Activated CD4-positive, CD25-positive, alpha-beta regulatory T cell treated with anti-CD3 and anti-CD28 coated beads, Interleukin-2, amount 50 U/mL, for 24 hours (primary cell): ENCODE measurements at regions not wholly inside any gene's neighbourhood (a gene's known extent, or its start where the extent isn't known, plus 50 kb on each side); places are given as distances from the start of the nearest gene placed in this dataset.
A peak's percentile ranks its signal among the peaks of the same experiment; 100 is the strongest.
"Not testable (repeated sequence)": the region's sequence is repeated elsewhere in the genome, so short reads cannot be mapped to it uniquely, and the experiment has no call there.

ENCODE experiments used
- ATAC-seq, 2 donors: fragments of 150-1000 bp; cut with Tn5 transposase; one replicate each; pipeline ENCODE4 v1.10.0; 2021; ENCODE audit warnings: mild to moderate bottlenecking in 1 of 2, moderate library complexity in 1 of 2

DNA sequence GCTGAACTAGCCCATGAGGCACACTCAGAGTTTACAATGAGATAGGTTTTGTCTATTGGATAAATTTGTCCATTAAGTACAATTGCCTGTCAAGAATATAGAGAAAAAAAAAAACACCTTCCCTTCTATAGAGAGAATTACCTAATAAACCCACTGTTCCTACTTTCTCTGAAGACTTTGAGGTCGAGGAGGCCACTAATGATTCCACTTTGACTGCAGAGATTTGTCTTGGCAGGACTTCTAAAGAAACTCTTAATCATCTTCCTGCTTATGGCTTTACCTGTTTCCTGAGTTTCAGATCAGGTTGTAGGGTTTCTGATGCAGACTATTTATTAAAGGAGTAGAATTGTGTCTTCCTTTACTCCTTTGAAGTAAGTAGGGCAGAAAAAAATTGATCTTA is 342.4 kb upstream of the KCNMB2 start:
- ATAC-seq, result no peak

DNA sequence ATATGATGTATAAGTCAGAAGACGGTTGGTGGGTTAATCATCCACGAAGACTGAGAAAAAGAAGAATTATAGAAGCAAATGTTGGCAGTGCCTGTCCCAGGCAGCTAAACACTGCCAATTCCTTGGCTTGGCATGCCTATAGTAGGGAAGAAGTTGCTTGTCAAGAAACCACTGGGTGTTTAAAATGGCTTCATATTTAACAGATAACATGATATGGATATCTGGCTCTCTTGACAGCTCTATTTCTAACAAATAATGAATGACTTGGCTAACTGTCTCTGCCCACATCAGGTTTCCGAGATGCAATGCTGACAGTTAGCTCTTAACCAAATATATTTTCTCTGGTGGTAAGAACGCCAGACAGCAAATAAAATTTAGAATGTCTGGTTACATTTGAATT is 341.7 kb upstream of the KCNMB2 start:
- ATAC-seq, result no peak

DNA sequence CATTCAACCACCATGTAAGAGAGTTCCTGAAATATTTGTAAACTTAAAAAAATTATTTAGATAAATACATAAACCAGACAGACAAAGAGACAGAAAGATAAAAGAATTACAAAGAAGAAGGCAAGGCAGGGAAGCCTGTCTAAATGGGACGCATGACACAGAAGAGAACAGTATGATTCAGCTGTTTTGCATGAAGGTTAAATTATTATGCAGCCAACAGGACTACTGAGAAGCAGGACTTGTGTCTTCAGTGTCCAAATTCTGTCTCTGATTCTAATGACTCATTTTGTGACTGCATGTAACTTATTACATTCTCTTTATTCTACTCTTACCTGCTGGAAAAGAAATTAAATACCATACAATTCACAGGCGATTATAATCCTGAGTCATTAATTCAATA is 340.4 kb upstream of the KCNMB2 start:
- ATAC-seq, result peak in 1 of 2 donors; percentile 49

DNA sequence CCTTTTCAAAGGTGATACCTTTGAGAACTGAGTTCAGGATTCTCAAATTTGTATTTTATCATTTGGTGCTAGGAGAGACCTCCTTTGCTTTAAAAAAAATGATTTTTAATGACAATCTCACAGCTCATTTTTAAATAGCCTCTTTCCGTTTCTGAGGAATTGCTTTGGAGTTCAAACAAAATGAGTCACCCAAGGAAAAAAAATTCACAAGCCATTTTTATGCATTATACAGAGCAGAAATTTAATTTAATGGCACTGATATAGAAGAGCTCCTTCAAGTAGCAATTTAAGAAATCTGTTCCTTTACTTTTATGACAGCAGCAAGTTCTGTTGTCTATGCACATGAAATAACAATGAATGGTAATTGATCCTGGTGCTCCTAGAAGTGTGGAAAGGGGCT is 337.9 kb upstream of the KCNMB2 start:
- no peak for ATAC-seq

DNA sequence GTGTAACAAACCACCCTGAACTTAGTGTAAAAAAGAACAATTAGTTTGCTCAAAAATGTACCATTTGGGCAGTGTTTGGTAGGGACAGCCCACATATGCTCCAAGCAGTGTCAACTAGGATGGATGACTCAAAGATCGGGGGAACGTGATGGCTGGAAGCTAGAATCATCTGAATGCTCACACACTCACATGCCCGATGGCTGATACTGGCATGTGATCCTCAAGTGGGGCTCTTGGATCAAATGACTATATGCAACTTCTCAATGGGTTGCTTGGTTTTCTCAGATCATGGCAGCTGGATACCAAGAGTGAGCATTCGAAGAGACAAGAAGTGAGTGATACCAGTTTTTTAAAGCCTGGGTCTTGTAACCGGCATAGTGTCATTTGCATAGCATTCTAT is 335.9 kb upstream of the KCNMB2 start:
- ATAC-seq, result no peak

DNA sequence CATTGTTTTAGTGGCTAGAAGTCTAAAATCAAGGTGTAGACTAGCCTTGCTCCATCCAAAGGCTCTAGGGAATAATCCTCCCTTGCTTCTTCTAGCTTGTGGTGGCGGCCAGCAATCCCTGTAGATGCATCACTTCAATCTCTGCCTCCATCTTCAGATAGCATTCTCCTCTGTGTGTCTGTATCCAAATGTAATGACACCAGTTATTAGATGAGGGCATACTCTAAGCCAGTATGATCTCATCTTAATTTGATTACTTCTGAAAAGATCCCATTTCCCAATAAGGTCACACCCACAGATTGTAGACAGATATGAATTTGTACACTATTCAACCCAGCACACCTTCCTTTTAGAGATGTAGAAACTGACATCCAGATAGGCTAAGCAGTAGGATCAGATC is 334.5 kb upstream of the KCNMB2 start:
- no peak for ATAC-seq

DNA sequence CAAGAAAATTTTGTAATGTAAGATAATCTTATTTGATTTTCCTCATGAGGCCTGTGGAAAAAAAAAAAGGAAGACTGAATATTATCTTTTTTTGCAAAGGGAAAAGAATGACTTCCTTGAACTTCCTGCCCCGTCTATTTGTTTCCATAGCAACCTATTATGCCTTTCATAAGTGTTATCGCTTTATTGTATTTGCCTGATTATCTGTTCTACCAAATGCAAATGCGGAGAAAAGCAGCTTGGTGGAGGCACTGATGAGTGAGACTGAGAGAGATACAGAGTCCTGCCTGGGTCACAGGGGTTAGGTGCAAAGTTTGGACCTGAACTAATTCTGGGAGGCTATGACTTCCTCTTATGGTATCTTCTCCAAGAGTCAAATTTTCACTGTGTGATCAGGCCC is 334.0 kb upstream of the KCNMB2 start:
- no peak for ATAC-seq

DNA sequence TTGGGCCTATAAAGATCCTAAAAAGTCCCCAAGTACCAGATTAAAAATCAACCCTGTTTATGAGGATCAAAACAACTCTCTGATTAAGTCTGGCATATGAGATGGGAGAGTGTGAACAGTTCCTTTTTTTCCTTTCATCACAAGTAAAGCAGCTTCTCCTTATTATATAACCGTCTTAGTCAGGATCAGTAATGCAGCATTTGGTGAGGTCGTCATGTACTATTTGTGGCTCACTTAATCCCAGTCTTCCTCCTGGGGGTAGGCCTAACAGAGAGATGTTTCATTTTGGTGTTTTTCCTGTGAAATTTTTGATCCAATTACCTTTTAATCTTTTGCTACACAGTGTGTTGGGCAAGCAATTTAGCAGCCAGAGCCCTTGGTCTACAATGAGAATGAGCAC is 333.1 kb upstream of the KCNMB2 start:
- no peak for ATAC-seq

DNA sequence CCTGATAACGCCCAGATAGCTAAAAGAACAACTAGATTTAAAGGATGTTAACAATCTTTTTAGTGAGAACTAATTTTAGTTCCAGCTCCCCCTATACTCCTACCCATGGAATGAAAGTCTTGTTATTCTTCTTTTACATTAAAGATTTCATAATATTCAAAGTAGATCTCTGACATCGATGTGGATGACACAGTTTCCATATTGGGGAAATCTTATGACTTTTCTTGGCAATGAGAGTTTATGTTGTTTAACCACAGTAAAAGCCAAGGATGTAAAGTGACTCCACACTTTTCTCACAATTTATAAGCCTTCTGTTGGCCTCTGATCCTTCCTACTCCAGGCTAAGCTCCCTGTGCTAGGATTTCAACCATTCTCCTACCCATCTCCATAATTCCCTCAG is 332.6 kb upstream of the KCNMB2 start:
- no peak for ATAC-seq

DNA sequence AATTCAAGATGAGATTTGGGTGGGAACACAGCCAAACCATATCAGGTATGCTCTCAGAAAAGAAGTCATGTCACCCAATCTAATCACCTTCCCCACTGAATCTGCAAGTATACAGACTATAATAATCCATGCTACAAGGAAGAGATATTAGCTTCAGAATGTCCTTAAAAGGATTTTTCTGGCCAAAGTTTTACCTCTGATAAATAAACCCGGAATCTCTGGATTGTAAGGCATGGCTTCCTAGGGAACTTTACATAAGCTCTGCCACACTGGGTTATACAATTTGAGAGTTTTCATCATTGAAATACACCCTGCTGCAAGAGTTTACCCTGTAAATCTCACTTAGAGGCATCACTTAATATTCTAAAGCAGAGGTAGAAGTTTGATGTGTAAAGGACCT is 330.5 kb upstream of the KCNMB2 start:
- no peak for ATAC-seq

DNA sequence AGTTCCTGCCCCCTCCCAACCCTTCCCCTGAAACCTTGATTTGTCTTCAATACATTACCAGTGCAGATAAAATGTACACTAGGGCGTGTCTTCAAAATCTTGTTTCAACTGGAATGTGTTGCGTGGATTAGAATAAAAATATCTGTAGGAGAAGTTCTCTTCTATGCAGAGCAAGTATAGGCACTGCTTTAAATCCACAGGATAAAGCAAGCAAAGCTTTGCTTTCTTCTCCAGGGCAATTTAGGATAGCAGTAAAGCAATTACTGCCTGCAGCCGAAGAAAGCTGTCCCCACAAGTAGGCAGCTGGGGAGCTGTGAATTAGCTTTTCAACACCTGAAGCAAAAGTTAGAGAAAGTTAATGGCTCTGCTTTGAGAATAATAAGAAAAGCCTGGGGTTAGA is 329.7 kb upstream of the KCNMB2 start:
- ATAC-seq, result no peak

DNA sequence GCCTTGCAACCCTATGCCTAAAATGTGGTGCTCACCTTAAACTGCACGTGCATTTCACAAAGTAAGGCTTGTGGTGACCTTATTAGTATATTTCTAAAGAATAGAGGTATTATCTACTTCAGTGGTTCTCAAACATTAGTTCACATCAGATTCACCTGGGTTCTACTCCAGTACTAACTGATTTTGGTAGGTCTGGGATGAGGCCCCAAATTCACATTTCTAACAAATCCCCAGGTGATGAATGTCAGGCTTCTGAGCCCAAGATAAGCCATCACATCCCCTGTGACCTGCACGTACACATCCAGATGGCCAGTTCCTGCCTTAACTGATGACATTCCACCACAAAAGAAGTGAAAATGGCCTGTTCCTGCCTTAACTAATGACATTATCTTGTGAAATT is 329.1 kb upstream of the KCNMB2 start:
- ATAC-seq, result not testable (repeated sequence)

DNA sequence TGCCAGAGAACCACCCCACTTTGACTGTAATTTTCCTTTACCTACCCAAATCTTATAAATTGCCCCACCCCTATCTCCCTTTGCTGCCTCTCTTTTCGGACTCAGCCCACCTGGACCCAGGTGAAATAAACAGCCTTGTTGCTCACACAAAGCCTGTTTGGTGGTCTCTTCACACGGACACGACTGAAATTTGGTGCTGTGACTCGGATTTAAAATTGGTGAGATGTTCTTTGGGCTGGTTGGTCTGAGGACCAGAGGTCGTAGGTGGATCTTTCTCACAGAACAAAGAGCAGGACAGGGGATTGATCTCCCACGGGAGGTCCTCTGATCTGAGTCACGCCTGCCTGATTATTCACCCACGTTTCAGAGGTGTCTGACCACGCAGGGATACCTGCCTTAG is 328.6 kb upstream of the KCNMB2 start:
- ATAC-seq, result not testable (repeated sequence)

DNA sequence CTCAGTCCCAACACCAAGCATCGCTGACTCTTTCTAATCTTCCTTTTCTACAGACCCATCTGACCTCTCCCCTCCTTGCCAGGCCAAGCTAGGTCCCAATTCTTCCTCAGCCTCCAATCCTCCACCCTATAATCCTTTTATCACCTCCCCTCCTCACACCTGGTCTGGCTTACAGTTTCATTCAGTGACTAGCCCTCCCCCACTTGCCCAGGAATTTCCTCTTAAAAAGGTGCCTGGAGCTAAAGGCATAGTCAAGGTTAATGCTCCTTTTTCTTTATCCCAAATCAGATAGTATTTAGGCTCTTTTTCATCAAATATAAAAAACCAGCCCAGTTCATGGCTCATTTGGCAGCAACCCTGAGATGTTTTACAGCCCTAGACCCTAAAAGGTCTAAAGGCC is 327.1 kb upstream of the KCNMB2 start:
- not testable (repeated sequence) for ATAC-seq

DNA sequence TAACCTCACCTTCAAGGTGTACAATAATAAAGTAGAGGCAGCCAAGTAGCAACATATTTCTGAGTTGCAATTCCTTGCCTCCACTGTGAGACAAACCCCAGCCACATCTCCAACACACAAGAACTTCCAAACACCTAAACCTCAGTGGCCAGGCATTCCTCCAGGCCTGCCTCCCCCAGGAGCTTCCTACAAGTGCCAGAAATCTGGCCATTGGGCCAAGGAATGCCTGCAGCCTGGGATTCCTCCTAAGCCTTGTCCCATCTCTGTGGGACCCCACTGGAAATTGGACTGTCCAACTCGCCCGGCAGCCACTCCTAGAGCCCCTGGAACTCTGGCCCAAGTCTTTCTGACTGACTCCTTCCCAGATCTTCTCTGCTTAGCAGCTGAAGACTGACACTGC is 326.6 kb upstream of the KCNMB2 start:
- not testable (repeated sequence) for ATAC-seq

DNA sequence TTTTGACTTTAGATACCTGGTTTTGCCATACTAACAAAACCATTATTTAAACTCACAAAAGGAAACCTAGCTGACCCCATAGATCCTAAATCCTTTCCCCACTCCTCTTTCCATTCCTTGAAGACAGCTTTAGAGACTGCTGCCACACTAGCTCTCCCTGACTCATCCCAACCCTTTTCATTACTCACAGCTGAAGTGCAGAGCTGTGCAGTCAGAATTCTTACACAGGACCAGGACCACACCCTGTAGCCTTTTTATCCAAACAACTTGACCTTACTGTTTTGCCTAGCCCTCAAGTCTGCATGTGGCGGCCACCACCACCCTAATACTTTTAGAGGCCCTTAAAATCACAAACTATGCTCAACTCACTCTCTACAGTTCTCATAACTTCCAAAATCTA is 325.1 kb upstream of the KCNMB2 start:
- not testable (repeated sequence) for ATAC-seq

DNA sequence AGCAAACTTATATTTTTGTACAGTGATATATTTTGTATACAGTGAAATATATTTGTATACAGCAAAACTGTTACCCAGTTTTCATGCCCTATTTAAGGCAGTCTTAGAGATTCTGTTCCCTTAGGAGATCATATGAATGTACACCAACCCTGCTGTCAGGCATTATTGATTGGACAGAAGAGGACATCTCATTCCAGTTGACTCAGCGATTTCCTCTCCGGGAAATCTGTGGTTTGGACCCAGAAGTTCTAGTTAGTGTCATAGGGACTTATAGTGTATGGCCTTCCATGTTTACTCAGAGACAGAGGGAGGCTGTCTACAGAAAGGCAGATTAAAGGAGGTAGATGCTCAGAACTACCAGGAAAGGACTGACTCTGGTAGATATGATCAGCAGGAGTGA is 318.8 kb upstream of the KCNMB2 start:
- no peak for ATAC-seq

DNA sequence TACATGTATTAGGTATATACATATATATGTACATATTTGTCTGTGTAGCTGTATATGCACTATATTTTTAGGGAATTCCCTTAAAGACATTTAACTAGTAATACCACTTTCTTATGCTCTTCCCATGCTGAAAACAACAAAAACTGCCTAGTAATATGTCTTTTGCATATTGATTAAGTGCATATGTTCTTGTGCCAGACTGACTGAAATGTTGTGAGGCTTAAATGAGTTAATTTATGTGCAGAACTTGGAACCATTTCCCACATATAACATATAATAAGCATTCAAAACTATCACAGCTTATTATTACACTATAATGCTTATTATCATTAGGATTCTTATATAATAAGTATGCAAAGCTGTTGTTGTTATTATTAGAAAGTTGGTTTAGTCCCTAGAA is 318.0 kb upstream of the KCNMB2 start:
- ATAC-seq, result no peak

DNA sequence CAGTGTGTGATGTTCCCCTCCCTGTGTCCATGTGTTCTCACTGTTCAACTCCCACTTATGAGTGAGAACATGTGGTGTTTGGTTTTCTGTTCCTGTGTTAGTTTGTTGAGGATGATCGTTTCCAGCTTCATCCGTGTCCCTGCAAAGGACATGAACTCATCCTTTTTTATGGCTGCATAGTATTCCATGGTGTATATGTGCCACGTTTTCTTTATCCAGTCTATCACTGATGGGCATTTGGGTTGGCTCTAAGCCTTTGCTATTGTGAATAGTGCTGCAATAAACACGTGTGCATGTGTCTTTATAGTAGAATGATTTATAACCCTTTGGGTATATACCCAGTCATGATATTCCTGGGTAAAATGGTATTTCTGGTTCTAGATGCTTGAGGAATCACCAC is 316.6 kb upstream of the KCNMB2 start:
- not testable (repeated sequence) for ATAC-seq

DNA sequence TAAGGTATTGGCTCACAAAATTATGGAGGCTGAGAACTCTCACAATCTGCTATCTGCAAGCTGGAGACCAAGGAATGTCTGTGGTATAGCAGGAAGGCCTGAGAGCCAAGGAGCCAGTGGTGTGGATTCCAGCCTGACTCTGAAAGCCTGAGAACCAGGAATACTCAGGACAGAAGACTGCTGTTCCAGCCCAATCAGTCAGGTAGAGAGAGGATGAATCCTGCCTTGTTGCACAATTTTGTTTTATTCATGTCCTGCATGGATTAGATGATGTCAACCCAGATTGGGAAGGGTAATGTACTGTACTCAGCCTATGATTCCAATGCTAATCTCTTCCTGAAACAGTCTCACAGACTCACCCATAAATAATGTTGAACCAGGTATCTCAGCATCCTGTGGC is 312.4 kb upstream of the KCNMB2 start:
- ATAC-seq, result no peak

DNA sequence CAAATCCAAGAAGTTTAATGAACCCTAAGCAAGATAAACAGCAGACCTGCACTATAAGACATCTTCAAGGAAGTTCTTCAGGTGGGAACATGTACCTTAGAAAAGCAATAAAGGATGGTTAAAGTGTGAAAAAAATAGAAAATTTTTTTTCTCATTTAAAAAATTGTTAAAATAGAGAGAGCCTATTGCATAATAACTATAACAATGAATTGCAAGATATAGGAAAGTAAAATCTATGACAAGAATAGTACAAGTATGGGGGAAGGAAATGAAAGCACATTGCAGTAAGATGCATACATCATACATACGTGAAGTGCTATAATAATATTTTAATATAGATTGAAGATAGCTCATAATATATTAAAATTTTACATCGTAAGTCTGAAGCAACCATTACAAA is 310.1 kb upstream of the KCNMB2 start:
- no peak for ATAC-seq

DNA sequence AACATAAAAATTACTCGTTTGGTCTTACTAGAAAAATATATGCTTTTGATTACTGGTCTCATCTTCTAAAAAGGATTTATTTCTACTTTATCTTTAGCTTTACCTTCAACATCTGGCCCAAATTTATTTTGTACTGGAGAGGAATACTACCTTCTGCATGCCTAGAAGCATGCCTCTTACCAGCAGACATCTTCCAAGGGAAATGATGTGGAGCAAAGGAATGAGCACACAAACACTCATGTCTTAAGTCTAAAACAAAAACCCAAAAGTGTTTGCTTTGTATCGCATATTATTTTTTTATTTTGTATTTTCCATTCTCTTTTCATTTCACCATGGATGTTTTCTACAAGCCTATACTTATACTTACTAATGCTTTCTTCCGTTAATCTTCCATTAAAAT is 304.6 kb upstream of the KCNMB2 start:
- no peak for ATAC-seq

DNA sequence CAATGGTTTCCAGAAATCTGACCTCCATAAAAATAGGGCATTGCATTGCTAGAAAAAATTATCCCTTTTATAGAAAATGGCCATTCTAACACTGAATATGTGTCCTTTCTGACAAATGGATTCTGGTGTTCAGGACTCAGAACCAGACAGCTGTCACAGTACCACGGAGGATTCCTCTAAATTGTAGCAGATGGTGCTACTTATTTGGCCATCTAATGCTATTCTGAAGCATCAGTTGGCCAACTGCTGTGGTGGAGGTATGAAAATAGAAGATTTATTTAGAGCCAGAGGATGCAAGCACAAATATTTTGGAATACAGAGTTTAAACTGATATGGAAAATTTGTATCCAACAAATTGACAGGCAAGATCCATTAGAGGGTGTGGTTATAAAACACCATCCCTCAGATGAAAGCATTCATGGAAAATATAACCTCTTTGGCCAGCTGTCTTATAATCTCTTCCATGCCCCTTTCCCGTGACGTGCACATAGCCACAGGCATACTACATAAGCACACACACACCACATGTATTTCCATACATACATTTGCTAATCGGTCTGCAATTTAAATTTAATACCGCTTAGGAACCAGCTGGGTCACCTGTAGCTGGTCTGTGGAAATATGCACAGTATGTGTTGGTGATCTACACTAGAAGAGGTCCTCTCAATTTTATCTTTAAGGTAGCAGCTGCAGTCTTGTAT is 302.7 kb upstream of the KCNMB2 start:
- ATAC-seq, result no peak

DNA sequence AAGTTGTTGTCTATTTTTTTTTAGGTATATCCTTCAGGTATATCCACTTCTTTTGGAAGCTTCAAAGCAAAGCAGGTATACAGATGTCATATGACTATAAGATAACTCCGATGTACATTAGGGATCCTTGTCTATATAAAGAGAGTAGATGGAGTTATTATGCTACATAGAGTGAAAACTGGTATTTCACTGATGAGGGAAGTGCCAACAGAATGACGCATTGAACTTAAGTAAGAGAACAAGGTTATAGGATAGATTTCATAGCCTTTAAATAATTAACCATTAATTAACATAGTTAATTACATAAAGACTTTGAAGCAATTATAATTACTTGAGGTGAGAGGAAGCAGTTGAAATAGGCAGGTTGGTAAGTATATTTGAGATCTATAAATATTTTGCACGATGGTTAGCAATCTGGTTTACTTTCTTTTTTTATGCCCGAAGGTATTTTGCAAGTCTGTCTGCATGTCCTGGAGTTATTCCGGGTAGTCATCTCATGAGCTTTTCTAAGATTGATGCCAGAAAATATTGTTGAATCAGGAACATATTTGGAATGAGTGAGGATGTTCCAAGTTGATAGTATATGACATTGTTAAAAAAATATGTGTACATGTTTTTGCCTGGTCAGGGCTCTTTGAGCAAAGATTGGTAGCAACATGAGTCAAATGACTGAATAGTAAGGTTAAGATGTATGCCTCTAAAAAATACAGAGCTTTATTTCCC is 299.5 kb upstream of the KCNMB2 start:
- no peak for ATAC-seq

DNA sequence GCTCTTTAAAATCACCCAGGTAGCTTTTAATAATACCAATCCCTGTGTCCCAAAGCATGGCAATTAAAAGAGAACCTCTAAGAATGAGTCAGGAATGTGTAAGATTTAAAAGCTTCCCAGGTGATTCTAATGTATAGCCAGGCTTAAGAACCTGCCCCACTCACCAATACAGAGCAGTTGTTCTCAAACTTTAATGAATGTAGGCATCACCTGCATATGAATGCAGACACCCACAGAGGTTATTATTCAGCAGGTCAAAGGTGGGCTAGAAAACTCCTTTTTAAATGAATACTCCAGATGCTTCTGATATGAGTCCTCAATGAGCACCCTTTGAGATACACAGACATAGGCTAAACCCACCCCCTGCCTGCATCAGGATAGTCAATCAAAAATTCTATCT is 298.1 kb upstream of the KCNMB2 start:
- ATAC-seq, result no peak
